ENCODE measurements at regions not wholly inside any gene's neighbourhood (a gene's known extent, or its start where the extent isn't known, plus 50 kb on each side); places are given as distances from the start of the nearest gene placed in this dataset.

- TF ChIP-seq CHD2 (IDR thresholded peaks at IDR 0.05; ENCODE audit: low read length) (no peak), SIX5 (IDR thresholded peaks at IDR 0.05; ENCODE audit: low read depth, low read length) (no peak)
Measured at GRCh38 chr3:117128872-117129271, 419.3 kb downstream of the TUSC7 start (continued).
